SHP77 (cell line): ENCODE measurements at regions not wholly inside any gene's neighbourhood (a gene's known extent, or its start where the extent isn't known, plus 50 kb on each side); places are given as distances from the start of the nearest gene placed in this dataset.
"Not testable (repeated sequence)": the region's sequence is repeated elsewhere in the genome, so short reads cannot be mapped to it uniquely, and the experiment has no call there.

Experiments
- DNase-seq, 2 experiments: peaks; one replicate each; lab custom pipeline; 2025; lab: John Stamatoyannopoulos, UW

- no peak for DNase-seq
Measured at GRCh38 chr9:73219985-73220626, 68.4 kb downstream of the ANXA1 start.

- no peak for DNase-seq
Measured at GRCh38 chr9:73223594-73223993, 71.9 kb downstream of the ANXA1 start.

GRCh38 chr9:73229543-73229942 is 77.9 kb downstream of the ANXA1 start:
- DNase-seq = no peak

GRCh38 chr9:73230251-73230650 is 78.6 kb downstream of the ANXA1 start:
- no peak for DNase-seq

- DNase-seq = no peak
Measured at GRCh38 chr9:73231203-73231602, 79.5 kb downstream of the ANXA1 start.

- no peak for DNase-seq
Measured at GRCh38 chr9:73233359-73234007, 81.8 kb downstream of the ANXA1 start.

- no peak for DNase-seq
Measured at GRCh38 chr9:73234008-73234360, 82.3 kb downstream of the ANXA1 start.

- no peak for DNase-seq
Measured at GRCh38 chr9:73237140-73237539, 85.5 kb downstream of the ANXA1 start.

GRCh38 chr9:73239570-73240265 is 88.1 kb downstream of the ANXA1 start:
- no peak for DNase-seq

- DNase-seq = no peak
Measured at GRCh38 chr9:73243078-73243477, 91.4 kb downstream of the ANXA1 start.

- no peak for DNase-seq
Measured at GRCh38 chr9:73259086-73259696, 107.5 kb downstream of the ANXA1 start.

- no peak for DNase-seq
Measured at GRCh38 chr9:73260506-73260905, 108.8 kb downstream of the ANXA1 start.

GRCh38 chr9:73264631-73265030 is 113.0 kb downstream of the ANXA1 start:
- no peak for DNase-seq

- DNase-seq = no peak
Measured at GRCh38 chr9:73265876-73266275, 114.2 kb downstream of the ANXA1 start.

- DNase-seq = no peak
Measured at GRCh38 chr9:73269430-73270101, 117.9 kb downstream of the ANXA1 start.

GRCh38 chr9:73270967-73271721 is 119.5 kb downstream of the ANXA1 start:
- DNase-seq = no peak

GRCh38 chr9:73280113-73280512 is 128.4 kb downstream of the ANXA1 start:
- no peak for DNase-seq

GRCh38 chr9:73284377-73284776 is 132.7 kb downstream of the ANXA1 start:
- DNase-seq = no peak

GRCh38 chr9:73294336-73294735 is 142.7 kb downstream of the ANXA1 start:
- DNase-seq = no peak

- DNase-seq = no peak
Measured at GRCh38 chr9:73325983-73326382, 174.3 kb downstream of the ANXA1 start.

GRCh38 chr9:73327149-73327548 is 175.5 kb downstream of the ANXA1 start:
- DNase-seq = no peak

GRCh38 chr9:73337182-73337581 is 185.5 kb downstream of the ANXA1 start:
- DNase-seq = not testable (repeated sequence)
